Ammon's horn (tissue), 1 donor: ENCODE measurements at regions not wholly inside any gene's neighbourhood (a gene's known extent, or its start where the extent isn't known, plus 50 kb on each side); places are given as distances from the start of the nearest gene placed in this dataset.
A peak's percentile ranks its signal among the peaks of the same experiment; 100 is the strongest.
"Not testable (repeated sequence)": the region's sequence is repeated elsewhere in the genome, so short reads cannot be mapped to it uniquely, and the experiment has no call there.

Experiments used
- DNase-seq: peaks from one replicate; pipeline ENCODE4 v3.0.0-alpha.2; 2016; ENCODE audit warnings: low spot score

DNA sequence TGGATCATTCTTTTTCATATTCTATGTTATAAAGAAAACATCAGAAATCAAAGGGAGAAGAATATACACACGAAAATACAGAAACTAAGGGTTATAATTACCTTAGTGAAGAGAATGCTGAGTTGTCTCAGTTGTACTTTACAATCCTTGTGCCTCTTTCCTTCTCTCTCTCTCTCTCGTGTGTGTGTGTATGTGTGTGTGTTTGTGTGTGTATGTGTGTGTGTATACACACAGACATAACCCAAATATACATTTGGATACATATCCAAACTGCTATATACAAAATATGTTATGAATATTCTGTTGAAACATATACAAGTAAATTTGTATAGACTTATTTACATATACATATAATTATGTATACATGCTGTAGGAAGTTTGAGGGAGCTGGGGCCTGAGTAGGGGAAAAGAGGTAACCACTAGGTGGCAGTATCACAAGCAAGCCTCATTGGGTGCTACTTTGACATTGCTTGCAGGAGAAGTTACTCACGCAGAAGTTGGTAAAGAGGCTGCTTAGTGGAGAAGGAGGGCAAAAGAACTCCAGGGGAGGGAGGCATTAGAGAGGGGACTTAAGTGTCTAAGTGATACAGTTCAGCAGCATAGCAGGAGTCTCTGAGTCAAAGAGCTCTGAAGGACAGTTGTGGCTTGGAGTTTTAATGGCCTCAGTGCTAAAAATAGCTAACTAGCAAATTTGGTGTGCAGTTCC is 465.1 kb upstream of the PCDH20 start:
- no peak for DNase-seq

DNA sequence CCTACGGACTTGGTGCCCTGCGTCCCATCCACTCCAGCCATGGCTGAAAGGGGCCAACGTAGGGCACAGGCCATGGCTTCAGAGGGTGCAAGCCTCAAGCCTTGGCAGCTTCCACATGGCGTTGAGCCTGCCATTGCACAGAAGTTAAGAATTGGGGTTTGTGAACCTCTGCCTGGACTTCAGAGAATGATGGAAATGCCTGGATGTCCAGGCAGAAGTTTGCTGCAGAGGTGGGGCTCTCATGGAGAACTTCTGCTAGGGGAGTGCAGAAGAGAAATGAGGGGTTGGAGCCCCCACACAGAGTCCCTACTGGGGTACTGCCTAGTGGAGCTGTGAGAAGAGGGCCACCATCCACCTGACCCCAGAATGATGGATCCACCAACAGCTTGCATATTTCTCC is 462.9 kb upstream of the PCDH20 start:
- not testable (repeated sequence) for DNase-seq

DNA sequence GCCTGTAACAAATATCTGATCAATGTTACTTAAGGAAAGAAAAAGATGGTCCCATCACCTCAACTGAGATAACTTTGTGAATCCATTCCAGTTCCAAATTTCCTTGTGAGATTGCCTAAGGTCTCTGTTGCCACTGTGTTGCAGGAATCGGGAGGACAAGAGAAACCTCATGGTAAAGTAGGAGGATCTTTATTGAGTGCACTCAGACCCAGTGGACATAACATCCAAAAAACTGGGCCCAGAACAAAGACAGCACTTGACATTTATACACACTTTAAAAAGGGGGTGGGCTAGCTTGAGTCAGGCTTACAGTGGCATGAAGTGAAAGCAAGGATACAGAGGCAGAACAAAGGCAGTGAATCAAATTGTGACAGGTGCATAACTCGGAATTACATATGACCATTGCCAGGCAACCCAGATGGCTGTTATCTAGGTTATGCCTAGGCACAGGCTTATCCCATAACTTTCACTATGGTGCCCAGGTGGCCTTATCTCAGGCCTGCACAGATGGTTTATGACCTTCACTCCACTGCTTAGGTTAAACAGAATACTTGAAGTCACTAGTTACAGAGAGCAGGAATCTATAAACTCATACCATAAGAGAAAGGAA is 459.4 kb upstream of the PCDH20 start:
- DNase-seq = no peak

DNA sequence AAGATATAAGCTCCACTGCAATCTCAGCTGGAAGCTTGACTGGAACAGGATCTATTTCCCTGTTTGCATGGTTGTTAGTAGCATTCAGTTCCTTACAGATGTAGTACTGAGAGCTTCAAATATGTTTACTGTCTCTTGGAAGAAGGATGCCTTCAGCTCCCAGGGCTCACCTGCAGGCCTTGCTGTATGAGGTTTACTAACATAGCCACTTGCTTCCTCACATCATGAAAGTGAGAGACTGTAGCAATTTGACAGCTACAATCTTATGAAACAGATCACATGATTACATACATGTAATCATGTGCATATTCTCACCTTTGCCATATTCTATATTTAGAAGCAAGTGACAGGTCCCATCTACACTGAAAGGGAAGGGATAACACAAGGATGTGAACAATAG is 458.1 kb upstream of the PCDH20 start:
- no peak for DNase-seq

DNA sequence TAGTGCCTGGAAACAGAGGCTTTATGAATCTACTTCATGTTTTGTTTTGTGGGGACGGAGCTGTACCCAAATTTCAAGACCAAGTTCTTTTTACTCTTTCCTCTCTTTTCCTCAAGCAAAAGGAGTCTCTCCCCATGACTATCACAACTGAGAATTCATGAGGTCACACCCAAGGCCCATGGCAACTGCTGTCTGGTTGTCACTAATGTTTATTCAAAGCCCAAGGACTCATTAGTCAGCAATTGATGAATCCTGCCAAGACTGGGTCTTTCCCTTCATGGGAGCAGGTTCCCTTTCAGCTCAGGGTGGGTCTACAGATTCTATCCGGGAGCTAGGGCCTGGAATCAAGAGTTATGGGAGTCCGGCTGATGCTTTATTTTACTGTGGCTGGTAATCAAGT is 441.5 kb upstream of the PCDH20 start:
- DNase-seq = no peak

DNA sequence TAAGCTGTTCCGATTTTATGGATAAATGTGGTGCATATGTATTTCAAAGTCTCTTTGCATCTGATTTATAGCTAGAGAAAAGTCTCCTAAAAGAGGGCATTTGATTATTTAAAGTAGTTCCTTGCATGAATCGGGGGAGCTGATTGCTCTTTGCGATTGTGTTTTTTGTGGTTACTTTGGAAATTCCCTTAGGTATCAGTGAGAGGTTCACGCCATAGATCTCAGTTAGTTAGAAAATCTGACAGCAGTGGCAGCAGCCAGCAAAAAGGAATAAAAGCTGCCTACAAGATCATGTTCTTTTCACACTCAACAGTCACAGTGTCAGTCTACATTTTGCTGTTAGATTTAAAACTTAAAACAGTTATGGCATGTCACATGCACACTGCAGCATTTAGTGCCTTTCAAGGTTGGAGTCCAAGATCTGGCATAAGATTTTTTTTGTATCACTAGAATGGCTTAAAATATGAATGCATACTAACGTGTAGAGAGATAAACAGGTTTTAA is 436.5 kb upstream of the PCDH20 start:
- DNase-seq = no peak

DNA sequence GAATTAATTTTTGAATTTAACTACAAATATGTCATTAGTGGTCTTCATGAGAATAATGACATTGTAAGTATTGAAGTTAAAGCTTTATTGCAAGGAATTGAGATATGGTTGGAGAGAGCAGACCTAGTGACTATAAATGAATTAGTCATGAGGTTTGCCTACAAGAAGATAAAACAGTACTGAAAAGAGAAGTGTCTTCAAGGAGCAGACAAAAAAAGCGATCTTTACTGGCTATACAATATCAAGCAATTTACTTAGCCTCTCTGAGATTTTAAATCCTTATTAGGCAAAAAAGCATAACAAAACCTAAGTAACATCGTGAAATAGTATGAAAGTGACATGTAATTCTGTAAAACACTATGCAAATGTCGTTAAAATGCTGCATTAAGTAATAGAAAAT is 435.1 kb upstream of the PCDH20 start:
- no peak for DNase-seq

DNA sequence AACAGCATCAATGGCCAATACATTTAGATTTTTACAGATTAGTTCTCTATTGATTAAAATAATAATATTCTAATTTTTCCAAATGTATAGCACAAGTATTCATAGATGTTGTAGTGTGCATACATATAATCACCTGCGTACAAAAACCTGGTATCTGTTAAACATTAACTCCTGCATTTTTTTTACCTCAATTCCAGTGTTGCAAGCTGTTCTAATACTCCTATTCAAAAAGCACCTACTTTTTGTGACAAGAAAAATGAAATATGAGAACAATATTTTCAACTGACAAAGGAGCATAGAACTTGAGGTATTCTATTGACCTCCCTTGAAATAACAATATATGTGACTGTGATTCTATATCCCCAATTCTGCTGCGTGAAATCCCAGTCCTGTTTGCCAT is 422.9 kb upstream of the PCDH20 start:
- no peak for DNase-seq

DNA sequence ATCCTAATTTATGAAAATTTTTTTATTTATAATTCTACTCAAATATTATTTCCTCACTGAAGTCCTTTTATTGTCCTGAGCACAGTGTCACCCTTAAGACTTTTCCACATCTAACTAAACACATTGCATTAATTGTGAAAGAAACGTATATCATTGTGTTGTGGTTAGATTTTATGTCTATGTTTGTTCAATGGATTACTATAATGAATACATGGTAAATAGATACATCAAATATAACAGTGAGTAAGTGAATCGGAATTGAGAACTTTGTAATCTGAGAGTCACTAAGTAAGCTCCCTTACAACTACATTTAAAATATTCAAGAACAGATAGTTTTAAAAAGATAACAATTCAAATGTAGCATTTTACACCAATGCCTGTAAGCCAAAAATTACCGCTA is 417.6 kb upstream of the PCDH20 start:
- no peak for DNase-seq

DNA sequence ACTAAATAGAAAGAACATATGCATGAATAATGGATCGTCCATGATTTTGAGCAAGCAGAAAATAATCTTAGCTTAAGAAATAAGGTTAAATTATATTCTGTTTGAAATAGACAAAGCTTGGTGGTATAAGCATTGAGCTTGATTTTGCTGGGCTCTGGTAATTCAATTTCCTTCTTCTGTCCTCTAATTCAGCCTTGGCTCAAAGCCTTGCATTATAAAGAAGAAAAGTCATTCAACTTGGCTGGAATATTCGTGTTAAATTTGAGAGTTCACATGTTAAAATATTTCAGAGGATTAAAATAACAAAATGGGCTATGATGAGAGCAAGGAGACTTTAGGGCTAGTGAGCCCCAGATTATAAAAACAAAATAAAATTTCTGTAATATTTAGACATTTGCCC is 415.4 kb upstream of the PCDH20 start:
- no peak for DNase-seq

DNA sequence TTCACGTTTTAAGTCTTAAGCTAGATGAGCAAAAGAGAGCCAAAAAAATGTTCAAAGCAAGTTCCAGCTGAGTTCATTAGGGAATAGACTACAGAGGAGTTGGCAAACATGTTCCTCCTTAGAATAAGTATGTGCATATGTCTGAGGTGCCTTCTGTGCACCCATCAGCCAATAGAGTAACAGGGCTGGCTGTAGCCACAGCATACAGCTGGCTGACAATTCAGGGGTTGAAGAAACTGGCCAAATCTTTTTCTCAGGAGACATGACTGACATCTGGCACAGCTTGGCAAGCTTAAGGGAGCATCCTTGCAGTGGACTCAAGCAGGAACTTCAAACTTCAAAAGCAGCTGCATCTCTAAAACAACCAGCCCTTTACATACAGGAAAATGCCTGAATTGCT is 414.8 kb upstream of the PCDH20 start:
- no peak for DNase-seq

DNA sequence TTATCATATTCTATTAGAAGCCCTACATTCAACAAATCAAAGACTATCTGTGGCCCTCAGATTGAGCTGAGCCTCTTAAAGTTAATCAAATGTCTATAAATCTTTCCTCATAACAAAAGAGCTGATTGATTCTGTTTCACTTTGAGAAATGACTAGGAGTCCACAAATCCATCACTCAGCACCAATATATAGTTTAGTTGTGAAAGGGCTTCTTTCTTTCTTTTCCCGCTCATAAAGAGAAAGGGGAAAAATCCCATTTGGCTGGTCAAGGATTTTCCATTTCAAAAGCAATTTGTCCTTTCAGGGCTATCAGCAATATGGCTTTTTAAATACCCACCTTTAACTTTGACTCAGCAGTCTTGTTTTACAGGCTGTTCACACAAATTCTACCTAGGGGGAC is 408.5 kb upstream of the PCDH20 start:
- DNase-seq = no peak

DNA sequence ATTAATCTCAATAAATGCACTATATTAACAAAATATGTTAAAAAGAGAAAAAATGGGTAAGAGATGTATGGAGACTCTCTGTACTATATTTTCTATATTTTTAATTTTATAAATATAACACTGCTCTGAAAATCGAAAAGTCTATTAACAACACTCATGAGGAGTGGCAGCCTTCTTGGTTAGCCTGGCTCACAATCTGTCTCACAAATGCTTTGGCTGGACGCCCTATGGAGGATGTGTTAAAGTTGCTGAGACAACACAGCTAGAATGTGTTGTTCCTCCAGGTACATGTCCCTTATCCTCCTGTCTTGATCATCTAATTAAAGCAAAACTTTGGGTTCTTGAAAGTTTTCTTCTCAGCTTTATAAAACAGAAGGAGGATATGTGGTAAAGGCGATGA is 396.6 kb upstream of the PCDH20 start:
- no peak for DNase-seq

DNA sequence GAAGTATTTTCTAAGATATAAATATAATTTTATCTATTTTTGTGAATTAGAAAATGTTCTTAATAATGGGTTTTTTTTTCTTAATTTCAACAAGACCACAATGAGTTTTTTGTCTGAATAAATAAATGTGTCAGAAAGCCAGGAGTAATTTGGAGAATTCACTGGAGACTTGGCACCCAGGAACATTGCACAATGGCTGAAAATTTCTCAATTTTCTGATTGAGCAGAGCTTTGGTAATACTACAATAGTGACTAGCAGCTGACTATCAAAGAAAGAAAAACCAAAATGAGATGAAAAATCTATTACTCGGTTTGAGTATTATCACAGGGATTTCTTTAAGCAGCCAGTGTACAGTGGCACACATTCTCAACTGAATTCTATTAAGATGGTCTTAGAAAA is 394.4 kb upstream of the PCDH20 start:
- DNase-seq = no peak

DNA sequence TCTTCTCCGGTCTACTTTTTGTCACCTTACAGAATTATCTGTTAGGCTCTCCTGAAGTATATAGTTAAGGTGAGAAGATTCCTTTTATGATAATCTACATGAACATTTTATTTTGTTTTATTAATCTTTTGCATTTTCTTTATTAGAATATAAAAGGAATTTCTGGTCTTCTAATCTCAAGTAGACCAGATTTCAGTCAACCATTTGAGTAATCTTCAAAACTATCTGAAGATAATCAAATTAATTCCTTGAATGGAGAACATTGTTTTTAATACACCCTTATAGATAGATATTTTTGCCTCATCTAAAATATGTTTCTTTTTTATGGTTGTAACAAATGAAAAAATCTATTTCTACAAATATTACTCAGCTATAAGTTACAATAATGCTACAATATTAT is 381.7 kb upstream of the PCDH20 start:
- DNase-seq = no peak

DNA sequence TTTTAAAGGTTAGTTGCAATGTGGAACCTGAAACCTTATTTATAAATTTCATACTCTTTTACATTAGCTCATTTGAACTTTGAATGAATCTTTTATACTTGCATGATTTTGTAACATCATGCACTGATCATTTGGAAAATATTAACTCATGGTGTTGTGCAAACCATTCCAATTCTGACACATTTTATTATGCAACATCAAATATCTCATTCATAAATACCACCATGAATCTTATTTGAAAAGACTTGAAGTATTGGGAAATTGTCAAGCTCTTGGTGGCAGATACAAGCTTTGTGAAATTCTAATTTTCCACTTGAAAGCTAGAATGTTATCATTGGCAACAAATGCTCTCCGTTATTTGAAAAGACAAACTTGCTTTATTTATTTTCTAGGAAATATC is 379.9 kb upstream of the PCDH20 start:
- DNase-seq = no peak

DNA sequence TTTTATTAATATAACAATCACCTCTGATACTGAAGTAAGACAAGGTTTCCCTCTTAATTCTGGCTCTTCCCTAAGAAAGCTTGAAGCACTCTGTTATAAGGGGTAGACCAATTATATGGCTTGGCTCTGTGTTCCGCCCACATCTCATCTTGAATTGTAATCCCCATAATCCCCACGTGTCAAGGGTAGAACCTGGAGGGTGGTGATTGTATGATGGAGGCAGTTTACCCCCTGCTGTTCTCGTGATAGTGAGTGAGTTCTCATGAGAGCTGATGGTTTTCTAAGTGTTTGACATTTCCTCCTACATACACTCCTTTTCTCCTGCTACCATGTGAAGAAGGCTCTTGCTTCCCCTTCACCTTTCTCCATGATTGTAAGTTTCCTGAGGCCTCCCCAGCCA is 363.8 kb upstream of the PCDH20 start:
- no peak for DNase-seq

DNA sequence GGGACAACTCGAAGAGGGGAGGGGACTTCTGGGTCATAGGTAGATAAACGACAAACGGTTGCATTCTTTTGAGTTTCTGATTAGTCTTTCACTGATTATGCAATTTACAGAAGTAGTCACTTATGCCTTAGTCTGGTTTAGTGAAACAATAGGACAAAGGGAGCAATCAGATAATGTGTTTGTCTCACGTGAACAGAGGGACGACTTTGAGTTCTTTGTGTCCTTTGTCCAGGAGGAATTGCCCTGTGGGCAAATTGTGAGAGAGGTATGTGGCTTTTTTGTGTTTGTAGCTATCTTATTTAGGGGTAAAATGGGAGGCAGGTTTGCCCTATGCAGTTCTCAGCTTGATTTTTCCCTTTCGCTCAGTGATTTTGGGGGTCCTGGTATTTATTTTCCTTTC is 362.9 kb upstream of the PCDH20 start:
- DNase-seq = no peak

DNA sequence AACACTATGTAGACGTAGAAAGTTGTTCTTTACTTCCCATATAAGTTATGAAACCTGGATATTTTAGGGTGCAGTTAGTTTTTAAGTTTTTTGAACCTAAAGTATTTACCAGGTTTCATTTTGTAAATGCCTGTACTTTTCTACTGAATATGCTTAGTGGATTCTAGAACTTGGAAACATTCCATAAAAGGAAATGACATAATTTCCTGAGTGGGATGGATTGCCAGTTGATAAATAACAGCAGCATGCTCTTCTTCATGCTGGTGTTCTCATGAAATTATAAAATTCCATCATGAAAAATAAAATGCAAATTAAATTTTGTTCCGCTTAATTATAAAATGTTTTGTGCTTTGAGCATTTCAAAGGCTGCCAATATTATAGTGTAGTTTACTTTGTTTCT is 362.2 kb upstream of the PCDH20 start:
- no peak for DNase-seq

DNA sequence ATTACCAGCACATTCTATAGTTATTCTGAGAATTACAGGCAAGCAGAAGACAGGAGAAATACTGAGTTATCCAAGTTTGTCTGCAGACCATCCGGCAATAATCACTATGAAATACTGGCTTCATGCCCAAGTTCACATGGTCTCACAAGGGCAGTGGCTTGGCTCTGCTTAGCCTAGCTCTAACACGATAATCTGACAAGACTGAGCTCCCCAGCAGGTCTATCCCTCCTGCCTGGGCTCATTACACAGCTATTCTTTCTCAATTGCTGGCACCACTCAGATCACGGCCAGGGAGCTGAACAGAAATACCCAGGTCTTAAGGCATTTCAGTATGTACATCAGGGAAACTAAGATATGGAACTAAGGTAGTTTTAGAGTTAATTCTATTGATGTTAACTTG is 361.6 kb upstream of the PCDH20 start:
- no peak for DNase-seq

DNA sequence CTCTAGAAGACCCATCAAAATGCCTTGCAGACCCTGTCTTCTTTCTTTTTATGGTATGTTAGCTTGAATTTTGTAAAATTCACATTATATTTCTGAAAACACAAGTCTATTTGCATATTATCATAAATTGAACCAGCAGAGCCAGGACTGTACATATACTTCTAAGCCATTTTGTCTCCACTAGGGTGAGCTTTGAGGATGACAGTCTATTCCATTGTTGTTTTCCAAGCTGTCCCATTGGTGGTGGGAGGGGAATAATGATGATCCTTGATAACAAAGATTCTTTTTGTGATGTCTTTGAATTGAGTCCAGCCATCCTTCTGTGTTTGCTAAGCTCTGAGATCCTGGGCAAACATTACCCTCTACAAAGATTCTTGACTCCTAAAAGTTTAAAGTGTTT is 359.3 kb upstream of the PCDH20 start:
- peak; percentile 84 for DNase-seq

DNA sequence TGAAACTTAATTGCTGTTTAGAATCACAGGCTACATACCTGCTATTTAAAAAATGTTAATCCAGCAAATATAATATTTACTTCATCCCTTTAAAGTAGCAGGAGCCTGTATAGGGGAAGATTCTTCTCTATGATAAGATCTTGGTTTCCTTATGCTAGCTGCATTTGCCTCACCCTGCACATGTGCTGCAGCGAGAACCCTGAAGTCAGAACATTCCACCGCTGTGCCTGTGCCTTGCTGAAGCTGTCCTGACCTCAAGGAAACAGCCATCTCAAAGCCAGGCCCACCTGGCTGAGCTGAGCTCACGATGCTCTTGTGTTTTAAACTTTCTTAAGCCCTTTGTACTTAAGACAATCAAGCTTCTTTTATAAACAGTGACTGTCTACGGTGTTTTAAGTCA is 355.0 kb upstream of the PCDH20 start:
- DNase-seq = no peak

DNA sequence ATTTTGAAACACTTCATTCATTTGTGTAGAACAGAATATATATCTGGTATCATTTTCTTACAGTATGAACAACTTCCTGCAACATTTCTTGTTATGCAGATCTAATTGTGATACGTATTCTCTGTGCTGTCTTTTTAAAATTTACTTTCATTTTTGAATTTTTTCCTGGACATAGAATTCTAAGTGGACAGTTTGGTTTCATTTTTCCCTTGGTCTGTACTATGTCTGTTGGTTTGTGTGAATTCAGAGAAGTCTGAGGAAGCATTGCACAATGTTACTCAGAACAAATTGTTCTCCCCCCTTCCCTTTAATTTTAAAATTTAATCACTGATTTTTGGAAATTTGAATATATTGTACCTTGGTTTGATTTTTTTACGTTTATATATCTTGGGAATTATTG is 352.5 kb upstream of the PCDH20 start:
- no peak for DNase-seq

DNA sequence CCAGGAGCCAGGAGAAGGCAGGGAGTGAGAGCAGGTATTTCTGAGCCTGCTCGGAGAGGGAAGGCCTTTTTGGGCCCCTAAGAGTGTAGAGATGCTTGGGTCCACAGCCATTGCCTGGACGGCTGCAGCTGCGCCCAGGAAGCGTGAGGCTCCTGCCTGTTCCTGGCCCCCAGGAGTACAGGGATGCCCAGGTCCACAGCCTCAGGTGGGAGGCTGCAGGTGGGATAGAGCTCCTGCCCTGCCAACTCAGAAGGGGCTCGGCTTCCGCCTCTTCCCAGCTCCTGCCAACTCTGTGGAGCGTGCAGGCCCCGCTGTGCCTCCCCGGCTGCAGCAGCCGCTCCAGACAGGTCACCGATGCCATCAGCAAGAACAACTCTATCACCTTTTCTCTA is 351.0 kb upstream of the PCDH20 start:
- no peak for DNase-seq
